PC-9 (cell line): ENCODE measurements at regions not wholly inside any gene's neighbourhood (a gene's known extent, or its start where the extent isn't known, plus 50 kb on each side); places are given as distances from the start of the nearest gene placed in this dataset.

Experiments
- BruUV-seq: library from RNA; stranded (reverse); fragments of 400-500 nt; replicated peaks from 2 replicates; lab custom pipeline; 2021; lab: Mats Ljungman, UMichigan
- CTCF ChIA-PET: fragments of 300-600 bp; sonication (Branson Sonifier 250); formaldehyde crosslinking; loops from one replicate; lab custom pipeline; 2022; ENCODE audit warnings: antibody characterized with exemption; lab: Charles Lee
- POLR2A ChIA-PET: fragments of 300-600 bp; sonication (Branson Sonifier 250); formaldehyde crosslinking; loops from one replicate; lab custom pipeline; 2022; ENCODE audit warnings: antibody characterized with exemption; ENCODE audit not compliant: unreplicated experiment; lab: Charles Lee
- DNase-seq, 2 experiments: peaks; one replicate each; pipeline versions ENCODE4 v3.0.0 to v3.0.0-alpha.2; 2015 to 2022; ENCODE audit warnings: mixed read lengths in 1 of 2
- H2AFZ ChIP-seq: fragments of 200-600 bp; sonication (generic); 2 replicates; pipeline ENCODE4 v1.8.1; 2017; ENCODE audit warnings: antibody characterized with exemption
- H3F3A ChIP-seq: fragments of 200-600 bp; sonication (generic); 2 replicates; pipeline ENCODE4 v1.8.1; 2017; ENCODE audit warnings: antibody characterized with exemption, mild to moderate bottlenecking, low read depth; ENCODE audit not compliant: insufficient read depth
- H3K27ac ChIP-seq: fragments of 200-600 bp; sonication (generic); 2 replicates; pipeline ENCODE4 v1.6.1; 2016; ENCODE audit warnings: mixed run types
- H3K27me3 ChIP-seq: fragments of 200-600 bp; sonication (generic); 2 replicates; pipeline ENCODE4 v1.6.1; 2016; ENCODE audit warnings: low read depth, mixed run types; ENCODE audit not compliant: insufficient read depth
- H3K36me3 ChIP-seq: fragments of 200-600 bp; sonication (generic); 2 replicates; pipeline ENCODE4 v1.6.1; 2016; ENCODE audit warnings: low read depth, mixed run types
- H3K4me1 ChIP-seq: fragments of 200-600 bp; sonication (generic); replicated peaks from 2 replicates; pipeline ENCODE4 v1.6.1; 2016; ENCODE audit warnings: mixed run types; ENCODE audit not compliant: insufficient read depth
- H3K4me2 ChIP-seq: fragments of 200-600 bp; sonication (generic); 2 replicates; pipeline ENCODE4 v1.6.1; 2017; ENCODE audit warnings: mixed run types
- H3K4me3 ChIP-seq: fragments of 200-600 bp; sonication (generic); 2 replicates; pipeline ENCODE4 v1.6.1; 2016; ENCODE audit warnings: mixed run types
- H3K79me2 ChIP-seq: fragments of 200-600 bp; sonication (generic); 2 replicates; pipeline ENCODE4 v1.6.1; 2017; ENCODE audit warnings: low read depth, mixed run types
- H3K9me2 ChIP-seq: fragments of 200-600 bp; sonication (generic); 2 replicates; pipeline ENCODE4 v1.8.1; 2017; ENCODE audit warnings: mild to moderate bottlenecking; ENCODE audit not compliant: insufficient read depth
- H3K9me3 ChIP-seq: fragments of 200-600 bp; sonication (generic); 2 replicates; pipeline ENCODE4 v1.8.1; 2016; ENCODE audit warnings: low read depth; ENCODE audit not compliant: insufficient read depth
- H4K20me1 ChIP-seq: fragments of 200-600 bp; sonication (generic); 2 replicates; pipeline ENCODE4 v1.8.1; 2017; ENCODE audit not compliant: insufficient read depth
- EZH2 ChIP-seq: fragments of 200-600 bp; sonication (generic); IDR thresholded peaks from 2 replicates; pipeline ENCODE4 v1.8.0; 2017; ENCODE audit warnings: antibody characterized with exemption, low read depth
- intact Hi-C: fragments of 100-400 bp; cut with micrococcal nuclease; formaldehyde crosslinking; loops from one replicate; pipeline ENCODE4 v1.10.0; 2022; ENCODE audit not compliant: unreplicated experiment
- TF ChIP-seq, protein P1 (sequence below): fragments of 200-600 bp; sonication (generic); conservative IDR thresholded peaks from 2 replicates; pipeline ENCODE4 v1.6.1; 2017; ENCODE audit warnings: mixed run types, antibody characterized with exemption, mild to moderate bottlenecking, moderate library complexity

DNA sequence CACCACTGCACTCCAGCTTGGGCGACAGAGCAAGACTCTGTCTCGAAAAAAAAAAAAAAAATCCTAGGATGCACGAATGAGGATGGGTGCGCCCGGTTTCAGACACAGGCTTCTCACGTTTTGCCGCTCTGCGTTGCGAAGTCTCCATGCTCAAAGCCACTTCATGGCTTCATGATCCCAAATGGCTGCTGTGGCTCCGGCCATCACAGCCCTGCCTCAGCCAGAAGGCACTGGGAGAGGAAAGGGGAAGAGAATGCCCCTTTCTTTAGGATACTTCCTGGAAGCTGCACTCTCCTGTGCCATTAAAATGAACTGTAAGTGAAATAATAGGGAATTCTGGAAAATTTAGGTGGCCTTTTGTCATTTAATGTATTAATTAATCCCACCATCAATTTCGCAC lies 116.4 kb upstream of the ANO1 start:
- BruUV-seq: no TSS peak
- Histone ChIP-seq H3K4me3 (no peak overlapping the region), H3K79me2 (no peaks in the 10 kb centered on the region), H3K9me2 (no peaks in the 10 kb centered on the region), H3K4me1 (peaks cover 52% of the 10 kb centered on the region), H3F3A (peaks cover 11% of the 10 kb centered on the region; the same call in 1 of the 2 replicates), H4K20me1 (no peaks in the 10 kb centered on the region), H2AFZ (no peak overlapping the region), H3K4me2 (peak overlapping the region; percentile 48), H3K36me3 (no peaks in the 10 kb centered on the region), H3K27me3 (no peaks in the 10 kb centered on the region), H3K9me3 (peaks cover 6% of the 10 kb centered on the region; the same call in 1 of the 2 replicates), H3K27ac (no peak overlapping the region)
- intact Hi-C loops: no loop called here
- CTCF ChIA-PET: interaction anchor here (0.6 kb wide), 2 partner anchors 28 to 521 kb away, joined by 4 to 5 read pairs; no protein-coding TSS in a partner anchor
- TF ChIP-seq, protein P1, sequence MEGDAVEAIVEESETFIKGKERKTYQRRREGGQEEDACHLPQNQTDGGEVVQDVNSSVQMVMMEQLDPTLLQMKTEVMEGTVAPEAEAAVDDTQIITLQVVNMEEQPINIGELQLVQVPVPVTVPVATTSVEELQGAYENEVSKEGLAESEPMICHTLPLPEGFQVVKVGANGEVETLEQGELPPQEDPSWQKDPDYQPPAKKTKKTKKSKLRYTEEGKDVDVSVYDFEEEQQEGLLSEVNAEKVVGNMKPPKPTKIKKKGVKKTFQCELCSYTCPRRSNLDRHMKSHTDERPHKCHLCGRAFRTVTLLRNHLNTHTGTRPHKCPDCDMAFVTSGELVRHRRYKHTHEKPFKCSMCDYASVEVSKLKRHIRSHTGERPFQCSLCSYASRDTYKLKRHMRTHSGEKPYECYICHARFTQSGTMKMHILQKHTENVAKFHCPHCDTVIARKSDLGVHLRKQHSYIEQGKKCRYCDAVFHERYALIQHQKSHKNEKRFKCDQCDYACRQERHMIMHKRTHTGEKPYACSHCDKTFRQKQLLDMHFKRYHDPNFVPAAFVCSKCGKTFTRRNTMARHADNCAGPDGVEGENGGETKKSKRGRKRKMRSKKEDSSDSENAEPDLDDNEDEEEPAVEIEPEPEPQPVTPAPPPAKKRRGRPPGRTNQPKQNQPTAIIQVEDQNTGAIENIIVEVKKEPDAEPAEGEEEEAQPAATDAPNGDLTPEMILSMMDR: no peak
- no peak for TF ChIP-seq EZH2
- POLR2A ChIA-PET: interaction anchor here (0.7 kb wide), 1 partner anchor 180 kb away, joined by 3 read pairs; no protein-coding TSS in a partner anchor
- no peak for DNase-seq

DNA sequence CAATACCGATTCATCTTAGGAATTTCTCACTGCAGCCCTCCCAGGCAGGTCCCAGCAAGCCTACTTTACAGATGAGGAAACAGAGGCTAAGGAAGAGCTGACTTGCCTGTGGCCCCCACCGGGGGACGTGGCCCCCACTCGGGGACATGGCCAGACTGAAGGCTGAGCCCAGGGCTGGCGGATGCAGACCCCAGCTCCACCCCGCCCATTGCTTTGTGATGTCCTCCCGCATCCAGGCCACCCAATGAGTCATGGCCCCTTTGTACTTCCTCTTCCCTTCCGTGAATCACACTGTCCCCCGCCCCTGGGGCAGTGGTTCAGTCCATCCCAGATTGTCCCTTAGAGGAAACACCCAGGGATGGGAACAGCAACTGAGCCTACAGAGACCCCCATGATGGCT lies 116.0 kb upstream of the ANO1 start:
- no peak for TF ChIP-seq EZH2
- TF ChIP-seq, protein P1: no peak
- no TSS peak for BruUV-seq
- Histone ChIP-seq H3K4me3 (no peak overlapping the region; the same call in 1 of the 2 replicates), H3K4me2 (peak overlapping the region; percentile 48), H2AFZ (no peak overlapping the region), H3F3A (peaks cover 11% of the 10 kb centered on the region; the same call in 1 of the 2 replicates), H4K20me1 (no peaks in the 10 kb centered on the region), H3K27ac (no peak overlapping the region), H3K9me2 (no peaks in the 10 kb centered on the region), H3K9me3 (peaks cover 6% of the 10 kb centered on the region; the same call in 1 of the 2 replicates), H3K79me2 (no peaks in the 10 kb centered on the region), H3K27me3 (no peaks in the 10 kb centered on the region), H3K4me1 (peaks cover 56% of the 10 kb centered on the region), H3K36me3 (no peaks in the 10 kb centered on the region)
- CTCF ChIA-PET: no interaction called here
- intact Hi-C loops: no loop called here
- DNase-seq: peak; percentile 75 to 77
- POLR2A ChIA-PET: no interaction called here

DNA sequence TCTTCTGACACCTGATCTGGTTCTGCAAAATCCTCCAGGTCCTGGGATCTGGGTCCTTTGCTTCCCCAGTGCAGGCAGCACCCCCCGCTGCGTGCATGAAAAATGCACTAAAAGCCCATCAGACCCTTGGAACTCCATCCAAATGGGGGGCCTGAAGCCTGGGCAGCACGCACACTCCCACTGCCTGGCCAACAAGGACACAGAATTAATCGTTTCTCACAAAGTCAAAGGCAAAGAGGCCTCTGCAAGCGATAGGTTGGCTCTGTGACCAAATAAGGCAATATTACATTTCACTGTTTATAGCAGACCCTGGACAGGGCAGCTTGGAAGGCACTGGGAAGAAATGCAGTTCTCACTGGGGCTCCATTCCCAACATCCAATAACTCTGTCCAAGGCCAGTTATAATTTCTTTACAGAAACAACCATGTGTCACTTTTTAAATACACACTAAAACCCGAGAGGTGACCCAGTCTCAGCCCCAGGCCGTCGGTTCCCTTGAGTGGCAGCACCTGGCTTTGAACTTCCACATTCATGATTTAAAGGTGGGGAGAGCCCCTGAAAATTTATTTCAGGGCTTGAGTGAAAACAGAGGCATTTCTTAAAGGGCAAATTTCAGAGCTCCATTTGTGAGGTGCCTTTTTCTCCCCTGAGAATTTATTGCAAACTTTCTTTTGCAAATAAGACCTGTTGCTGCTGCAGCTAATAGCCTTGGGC lies 114.4 kb upstream of the ANO1 start:
- intact Hi-C loops: no loop called here
- CTCF ChIA-PET: no interaction called here

More for the DNA sequence above, 114.4 kb upstream of the ANO1 start:
- Histone ChIP-seq H3F3A (peaks cover 2% of the 10 kb centered on the region; the same call in 1 of the 2 replicates), H3K79me2 (no peaks in the 10 kb centered on the region), H2AFZ (no peak overlapping the region), H3K4me2 (no peak overlapping the region), H3K4me3 (no peak overlapping the region), H3K4me1 (peaks cover 59% of the 10 kb centered on the region), H3K9me3 (peaks cover 4% of the 10 kb centered on the region; the same call in 1 of the 2 replicates), H3K27ac (no peak overlapping the region), H3K36me3 (no peaks in the 10 kb centered on the region), H3K27me3 (no peaks in the 10 kb centered on the region), H3K9me2 (no peaks in the 10 kb centered on the region), H4K20me1 (no peaks in the 10 kb centered on the region)
- DNase-seq: no peak
- TF ChIP-seq, protein P1: no peak
- no peak for TF ChIP-seq EZH2
- BruUV-seq: no TSS peak
- POLR2A ChIA-PET: no interaction called here
